ENCODE measurements at regions not wholly inside any gene's neighbourhood (a gene's known extent, or its start where the extent isn't known, plus 50 kb on each side); places are given as distances from the start of the nearest gene placed in this dataset.

DNA sequence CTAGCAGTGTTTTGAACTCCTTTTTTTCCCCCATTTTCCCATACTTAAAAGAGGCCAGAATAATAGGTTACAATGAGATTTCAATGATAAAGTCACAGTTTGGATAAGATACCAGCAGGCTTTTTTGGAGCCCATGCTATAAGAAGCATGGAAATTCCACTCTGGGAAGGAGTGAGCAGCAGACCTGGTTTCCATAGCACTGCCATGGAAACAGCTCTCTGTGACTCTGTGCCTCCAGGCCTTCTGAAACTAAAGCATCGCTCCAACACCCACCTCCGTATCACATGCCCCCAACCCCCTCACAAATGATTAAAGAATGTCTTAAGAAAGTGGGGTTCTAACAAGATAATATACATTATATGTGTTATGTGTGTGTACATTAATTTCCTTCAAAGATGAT, 165.0 kb downstream of the GRIN2B start:
- TF ChIP-seq, protein P1, sequence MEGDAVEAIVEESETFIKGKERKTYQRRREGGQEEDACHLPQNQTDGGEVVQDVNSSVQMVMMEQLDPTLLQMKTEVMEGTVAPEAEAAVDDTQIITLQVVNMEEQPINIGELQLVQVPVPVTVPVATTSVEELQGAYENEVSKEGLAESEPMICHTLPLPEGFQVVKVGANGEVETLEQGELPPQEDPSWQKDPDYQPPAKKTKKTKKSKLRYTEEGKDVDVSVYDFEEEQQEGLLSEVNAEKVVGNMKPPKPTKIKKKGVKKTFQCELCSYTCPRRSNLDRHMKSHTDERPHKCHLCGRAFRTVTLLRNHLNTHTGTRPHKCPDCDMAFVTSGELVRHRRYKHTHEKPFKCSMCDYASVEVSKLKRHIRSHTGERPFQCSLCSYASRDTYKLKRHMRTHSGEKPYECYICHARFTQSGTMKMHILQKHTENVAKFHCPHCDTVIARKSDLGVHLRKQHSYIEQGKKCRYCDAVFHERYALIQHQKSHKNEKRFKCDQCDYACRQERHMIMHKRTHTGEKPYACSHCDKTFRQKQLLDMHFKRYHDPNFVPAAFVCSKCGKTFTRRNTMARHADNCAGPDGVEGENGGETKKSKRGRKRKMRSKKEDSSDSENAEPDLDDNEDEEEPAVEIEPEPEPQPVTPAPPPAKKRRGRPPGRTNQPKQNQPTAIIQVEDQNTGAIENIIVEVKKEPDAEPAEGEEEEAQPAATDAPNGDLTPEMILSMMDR (IDR thresholded peaks at IDR 0.05; ENCODE audit: low read length, missing control alignments), result no peak
- no peak for DNase-seq (ENCODE audit: low read depth)
- H3K4me3 ChIP-seq (replicated peaks; ENCODE audit: low read depth, low read length), result no peak overlapping the region

DNA sequence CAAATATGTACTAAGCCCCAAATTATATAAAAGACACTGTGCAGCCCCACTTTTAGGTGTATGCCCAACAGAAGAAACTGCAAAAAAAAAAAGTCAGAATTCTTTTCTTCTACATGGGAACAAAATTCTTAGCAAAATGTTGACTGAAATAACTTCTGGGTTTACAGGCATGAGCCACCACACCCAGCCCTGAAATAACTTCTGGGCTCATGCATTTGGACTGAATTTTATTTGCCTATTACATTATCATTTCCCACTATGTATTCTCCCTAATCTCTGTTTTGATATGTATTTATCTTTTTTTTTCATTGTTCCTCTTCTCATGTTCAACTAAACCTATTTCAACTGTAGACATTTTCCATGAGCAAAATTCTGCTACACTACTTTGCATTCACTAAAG, 169.2 kb downstream of the GRIN2B start:
- TF ChIP-seq, protein P1 (IDR thresholded peaks at IDR 0.05; ENCODE audit: low read length, missing control alignments), result no peak
- no peak overlapping the region for H3K4me3 ChIP-seq (replicated peaks; ENCODE audit: low read depth, low read length)
- DNase-seq (ENCODE audit: low read depth), result no peak

DNA sequence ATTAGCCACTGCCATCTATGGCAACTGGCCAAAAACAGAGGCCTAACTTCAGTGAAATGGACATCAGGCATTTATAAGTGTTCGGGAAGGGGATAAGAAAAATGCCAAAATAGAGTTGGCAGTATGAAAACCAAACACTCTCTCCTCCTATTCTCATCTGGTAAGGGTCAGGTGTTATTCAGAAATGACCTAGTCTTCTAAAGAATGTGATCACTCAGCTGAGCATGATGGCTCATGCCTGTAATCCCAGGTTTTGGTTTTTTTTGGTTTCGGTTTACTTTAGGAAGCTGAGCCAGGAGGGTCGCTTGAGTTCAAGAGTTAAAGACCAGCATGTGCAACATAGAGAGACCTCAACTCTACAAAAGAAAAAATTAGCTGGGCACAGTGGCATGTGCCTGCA, 170.3 kb downstream of the GRIN2B start:
- TF ChIP-seq, protein P1 (IDR thresholded peaks at IDR 0.05; ENCODE audit: low read length, missing control alignments), result no peak
- no peak overlapping the region for H3K4me3 ChIP-seq (replicated peaks; ENCODE audit: low read depth, low read length)
- DNase-seq (ENCODE audit: low read depth), result no peak

DNA sequence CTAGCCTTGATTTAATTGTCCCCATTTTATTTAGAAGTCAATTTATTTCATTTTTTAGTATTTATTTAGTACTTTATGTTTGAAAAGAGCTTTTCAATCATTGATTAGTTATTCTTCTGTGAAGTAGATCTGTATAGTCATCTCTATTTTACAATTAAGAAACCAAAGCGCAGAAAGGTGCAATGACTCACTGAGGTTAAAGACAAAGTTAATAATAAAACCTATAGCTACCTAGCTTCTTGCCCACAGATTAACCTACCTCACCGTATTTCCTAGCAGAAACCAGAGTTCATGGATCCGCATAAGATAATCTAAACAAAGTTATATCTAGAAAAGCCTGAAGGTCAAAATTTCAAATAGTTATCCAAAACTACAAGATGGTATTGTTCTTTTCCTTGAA, 176.4 kb downstream of the GRIN2B start:
- no peak for DNase-seq (ENCODE audit: low read depth)
- no peak overlapping the region for H3K4me3 ChIP-seq (replicated peaks; ENCODE audit: low read depth, low read length)
- TF ChIP-seq, protein P1 (IDR thresholded peaks at IDR 0.05; ENCODE audit: low read length, missing control alignments), result no peak

DNA sequence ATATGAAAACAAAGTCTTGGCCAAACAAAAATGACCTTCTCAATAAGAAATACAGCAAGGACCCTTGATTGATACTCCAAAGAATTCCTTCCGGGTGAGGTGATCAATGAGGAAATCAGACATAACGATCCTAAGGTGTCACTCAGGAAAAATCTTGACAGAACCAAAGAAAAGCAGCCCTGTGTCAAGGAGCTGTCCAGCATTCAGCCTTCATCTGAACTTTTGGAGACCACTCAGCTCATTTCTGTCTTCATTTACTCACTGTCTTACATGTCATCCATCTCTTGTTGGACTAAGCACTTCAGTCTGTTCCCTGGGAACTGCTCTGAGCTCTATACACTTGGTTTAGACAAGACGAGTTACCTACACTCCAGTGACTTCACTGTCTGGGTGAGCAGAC, 179.9 kb downstream of the GRIN2B start:
- TF ChIP-seq, protein P1 (IDR thresholded peaks at IDR 0.05; ENCODE audit: low read length, missing control alignments), result no peak
- DNase-seq (ENCODE audit: low read depth), result no peak
- no peak overlapping the region for H3K4me3 ChIP-seq (replicated peaks; ENCODE audit: low read depth, low read length)

DNA sequence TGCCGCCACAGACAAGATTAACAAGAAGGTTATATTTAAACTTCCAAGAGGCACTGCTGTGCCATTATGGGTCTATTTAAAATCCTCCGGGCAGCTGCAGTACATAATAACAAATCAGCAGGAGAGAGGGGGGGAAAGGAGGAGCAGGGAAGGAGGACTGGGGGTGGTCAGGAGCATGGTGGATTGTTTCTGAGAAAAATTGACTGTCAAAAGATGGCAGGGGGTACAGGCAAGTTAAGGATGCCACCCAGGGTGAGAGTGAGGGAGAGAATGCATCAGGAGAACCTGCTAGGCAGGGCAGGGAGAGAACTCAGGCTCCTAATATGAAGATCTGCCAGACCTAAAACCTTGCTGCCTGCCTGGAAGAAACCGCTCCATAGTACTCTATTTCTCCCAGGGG, 181.8 kb downstream of the GRIN2B start:
- no peak for DNase-seq (ENCODE audit: low read depth)
- no peak overlapping the region for H3K4me3 ChIP-seq (replicated peaks; ENCODE audit: low read depth, low read length)
- TF ChIP-seq, protein P1 (IDR thresholded peaks at IDR 0.05; ENCODE audit: low read length, missing control alignments), result no peak

DNA sequence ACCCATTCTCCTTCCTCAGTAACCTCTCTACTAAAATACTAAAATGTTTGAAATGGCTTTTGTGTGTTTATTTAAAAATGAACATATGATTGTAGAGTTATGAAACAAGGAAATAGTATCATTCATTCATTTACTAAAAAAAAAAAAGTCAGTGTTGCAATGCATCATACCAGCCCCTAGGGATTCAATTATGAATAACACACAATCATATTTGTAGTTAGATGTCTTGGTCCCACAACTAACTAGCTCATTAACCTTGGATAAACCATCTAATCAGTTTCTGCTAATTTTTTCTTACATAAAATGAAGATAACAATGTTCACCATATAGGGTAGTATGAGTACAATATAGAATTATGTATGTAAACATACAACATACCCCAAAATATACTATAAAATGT, 183.2 kb downstream of the GRIN2B start:
- DNase-seq (ENCODE audit: low read depth), result no peak
- H3K4me3 ChIP-seq (replicated peaks; ENCODE audit: low read depth, low read length), result no peak overlapping the region
- TF ChIP-seq, protein P1 (IDR thresholded peaks at IDR 0.05; ENCODE audit: low read length, missing control alignments), result no peak
